H1 (cell line): ENCODE measurements at regions not wholly inside any gene's neighbourhood (a gene's known extent, or its start where the extent isn't known, plus 50 kb on each side); places are given as distances from the start of the nearest gene placed in this dataset.

Experiments used
- CTCF ChIA-PET: fragments of 300-600 bp; sonication (Branson Sonifier 250); formaldehyde crosslinking; loops from one replicate; lab custom pipeline; 2021; ENCODE audit not compliant: partially characterized antibody; lab: Charles Lee
- POLR2A ChIA-PET: fragments of 300-600 bp; sonication (Branson Sonifier 250); formaldehyde crosslinking; loops from one replicate; lab custom pipeline; 2021; ENCODE audit warnings: inconsistent platforms; ENCODE audit not compliant: partially characterized antibody; lab: Charles Lee
- DNase-seq, 2 experiments: peaks; one replicate each; pipeline versions ENCODE4 v3.0.0 to v3.0.0-alpha.2; 2010 to 2022; ENCODE audit warnings: low spot score in 2 of 2, low read depth in 1 of 2, mixed read lengths in 1 of 2
- FAIRE-seq: peaks from 2 replicates; lab custom pipeline; 2011; peaks lifted over from hg19 to GRCh38; lab: Jason Lieb, UNC
- H2AFZ ChIP-seq: 2 replicates; pipeline ENCODE4 v1.8.1; 2012; ENCODE audit warnings: low read length, inconsistent platforms
- H2AK5ac ChIP-seq: 2 replicates; pipeline ENCODE4 v1.6.1; 2013; ENCODE audit warnings: low read depth, low read length
- H2BK120ac ChIP-seq: replicated peaks from 2 replicates; pipeline ENCODE3; 2013; ENCODE audit warnings: low read depth, low read length, inconsistent platforms
- H2BK12ac ChIP-seq: 2 replicates; pipeline ENCODE4 v1.6.1; 2013; ENCODE audit warnings: low read depth, low read length
- H2BK15ac ChIP-seq: 2 replicates; pipeline ENCODE4 v1.6.1; 2013; ENCODE audit warnings: low read length
- H2BK20ac ChIP-seq: 2 replicates; pipeline ENCODE4 v1.6.1; 2013; ENCODE audit warnings: low read length
- H2BK5ac ChIP-seq: 2 replicates; pipeline ENCODE4 v1.6.1; 2013; ENCODE audit warnings: low read depth, low read length
- H3K14ac ChIP-seq: 2 replicates; pipeline ENCODE4 v1.6.1; 2013; ENCODE audit warnings: inconsistent platforms; ENCODE audit not compliant: insufficient read length
- H3K18ac ChIP-seq: 2 replicates; pipeline ENCODE4 v1.6.1; 2013; ENCODE audit warnings: low read length; ENCODE audit errors: extremely low read depth
- H3K23ac ChIP-seq: 2 replicates; pipeline ENCODE4 v1.6.1; 2013; ENCODE audit warnings: inconsistent platforms; ENCODE audit not compliant: insufficient read length
- H3K23me2 ChIP-seq: 2 replicates; pipeline ENCODE4 v1.6.1; 2013; ENCODE audit warnings: low read depth, low read length
- H3K27ac ChIP-seq: 2 replicates; pipeline ENCODE4 v1.6.1; 2011; ENCODE audit warnings: low read depth, low read length, inconsistent platforms
- H3K27me3 ChIP-seq, 4 experiments: replicated peaks in 1 of 4; 1 replicate in 1 of 4; 2 replicates in 3 of 4; pipeline versions ENCODE4 v1.6.1 to v1.8.1; 2011 to 2013; ENCODE audit warnings: low read length in 3 of 4, mild to moderate bottlenecking in 3 of 4, inconsistent platforms in 2 of 4, mixed read lengths in 2 of 4, moderate library complexity in 1 of 4; ENCODE audit not compliant: control insufficient read depth in 3 of 4, insufficient read depth in 3 of 4; ENCODE audit errors: extremely low read depth in 1 of 4
- H3K36me3 ChIP-seq, 4 experiments: 2 replicates each; pipeline versions ENCODE4 v1.6.1 to v1.8.1; 2011 to 2013; ENCODE audit warnings: mild to moderate bottlenecking in 4 of 4, low read length in 3 of 4, moderate library complexity in 2 of 4, control low read depth in 1 of 4, inconsistent platforms in 1 of 4; ENCODE audit not compliant: insufficient read depth in 4 of 4, control insufficient read depth in 2 of 4
- H3K4ac ChIP-seq: replicated peaks from 2 replicates; pipeline ENCODE3; 2013; ENCODE audit warnings: low read length, low read depth, mixed read lengths, inconsistent platforms; ENCODE audit not compliant: insufficient read length
- H3K4me1 ChIP-seq, 4 experiments: replicated peaks in 1 of 4; 1 replicate in 1 of 4; 2 replicates in 3 of 4; pipeline versions ENCODE4 v1.6.1 to v1.8.1; 2011 to 2013; ENCODE audit warnings: low read length in 3 of 4, inconsistent platforms in 2 of 4, mixed read lengths in 1 of 4; ENCODE audit not compliant: insufficient read depth in 4 of 4, control insufficient read depth in 3 of 4
- H3K4me2 ChIP-seq, 2 experiments: 2 replicates each; pipeline versions ENCODE4 v1.6.1 to v1.8.1; 2011 to 2013; ENCODE audit warnings: low read depth in 2 of 2, low read length in 2 of 2, control low read depth in 1 of 2, inconsistent platforms in 1 of 2, mild to moderate bottlenecking in 1 of 2; ENCODE audit not compliant: insufficient read depth in 1 of 2
- H3K4me3 ChIP-seq, 4 experiments: fragments of 200-600, 300-600 bp in 1 of 4; sonication (generic), shearing (Covaris generic), sonication (Bioruptor Twin) in 1 of 4; 2 replicates each; pipeline versions ENCODE4 v1.5.1 to v1.8.1; 2011 to 2016; ENCODE audit warnings: low read length in 4 of 4, low read depth in 3 of 4, control low read depth in 2 of 4, inconsistent platforms in 2 of 4, mild to moderate bottlenecking in 2 of 4, mixed read lengths in 1 of 4, moderate library complexity in 1 of 4; ENCODE audit not compliant: insufficient read depth in 2 of 4; ENCODE audit errors: extremely low read depth in 1 of 4
- H3K56ac ChIP-seq: replicated peaks from 2 replicates; pipeline ENCODE3; 2013; ENCODE audit warnings: low read depth, mild to moderate bottlenecking, mixed read lengths, low read length, inconsistent platforms; ENCODE audit not compliant: insufficient read length
- H3K79me1 ChIP-seq: 2 replicates; pipeline ENCODE4 v1.6.1; 2013; ENCODE audit warnings: low read depth, low read length, control low read depth
- H3K79me2 ChIP-seq, 2 experiments: 2 replicates each; pipeline versions ENCODE4 v1.6.1 to v1.8.1; 2012 to 2013; ENCODE audit warnings: low read length in 2 of 2, mild to moderate bottlenecking in 2 of 2, inconsistent platforms in 1 of 2; ENCODE audit not compliant: insufficient read depth in 2 of 2, control insufficient read depth in 1 of 2
- H3K9ac ChIP-seq, 4 experiments: replicated peaks in 1 of 4; 1 replicate in 1 of 4; 2 replicates in 3 of 4; pipeline versions ENCODE4 v1.6.1 to v1.8.1; 2011 to 2013; ENCODE audit warnings: low read depth in 3 of 4, low read length in 3 of 4, control low read depth in 2 of 4, mild to moderate bottlenecking in 2 of 4, moderate library complexity in 2 of 4, inconsistent platforms in 1 of 4; ENCODE audit errors: extremely low read depth in 1 of 4
- H3K9me3 ChIP-seq, 2 experiments: 2 replicates each; pipeline versions ENCODE4 v1.6.1 to v1.8.1; 2012 to 2013; ENCODE audit warnings: mild to moderate bottlenecking in 2 of 2, moderate library complexity in 2 of 2, control low read depth in 1 of 2, inconsistent platforms in 1 of 2, low read depth in 1 of 2, low read length in 1 of 2, mixed read lengths in 1 of 2; ENCODE audit not compliant: insufficient read depth in 2 of 2
- H4K20me1 ChIP-seq, 2 experiments: replicated peaks in 1 of 2; 2 replicates each; pipeline versions ENCODE3 to v1.8.1; 2011 to 2013; ENCODE audit warnings: inconsistent platforms in 2 of 2, low read length in 2 of 2, mild to moderate bottlenecking in 1 of 2; ENCODE audit not compliant: insufficient read depth in 2 of 2, control insufficient read depth in 1 of 2
- H4K5ac ChIP-seq: 2 replicates; pipeline ENCODE4 v1.6.1; 2013; ENCODE audit warnings: low read length, low read depth, mixed read lengths, inconsistent platforms; ENCODE audit not compliant: insufficient read length
- H4K8ac ChIP-seq: 2 replicates; pipeline ENCODE4 v1.8.0; 2013; ENCODE audit warnings: mild to moderate bottlenecking, moderate library complexity, low read length, inconsistent platforms; ENCODE audit not compliant: insufficient read depth; ENCODE audit errors: extremely low read depth
- H4K91ac ChIP-seq: replicated peaks from 2 replicates; pipeline ENCODE3; 2013; ENCODE audit warnings: low read length, mixed read lengths, inconsistent platforms; ENCODE audit not compliant: insufficient read length
- BCL11A ChIP-seq, 2 experiments: IDR thresholded peaks; one replicate each; pipeline ENCODE4 v1.6.1; 2011; ENCODE audit warnings: low read depth in 2 of 2, low read length in 2 of 2, mild to moderate bottlenecking in 2 of 2
- KDM1A ChIP-seq: fragments of 200-600, 300-600 bp; sonication (generic); IDR thresholded peaks from 2 replicates; pipeline ENCODE4 v1.7.1; 2016; ENCODE audit warnings: mild to moderate bottlenecking, low read length, borderline replicate concordance
- NRF1 ChIP-seq: IDR thresholded peaks from 2 replicates; pipeline ENCODE4 v1.6.1; 2011; ENCODE audit warnings: mild to moderate bottlenecking, low read depth, low read length, improper control_type of control experiment
- PHF8 ChIP-seq: fragments of 200-600 bp; sonication (generic); conservative IDR thresholded peaks from 2 replicates; pipeline ENCODE4 v1.7.1; 2012; ENCODE audit warnings: low read depth, mild to moderate bottlenecking, inconsistent platforms, low read length, moderate library complexity
- SUZ12 ChIP-seq: fragments of 200-600 bp; sonication (generic); IDR thresholded peaks from 2 replicates; pipeline ENCODE4 v1.6.1; 2012; ENCODE audit warnings: mild to moderate bottlenecking, inconsistent platforms, low read length, moderate library complexity, mixed read lengths
- TAF1 ChIP-seq: IDR thresholded peaks from 2 replicates; pipeline ENCODE4 v1.6.1; 2011; ENCODE audit warnings: mild to moderate bottlenecking, low read depth, low read length
- WGBS, 2 experiments: shearing (Covaris generic) in 1 of 2; methylation state at CpG; one replicate each; pipeline versions ENCODE4 v1.1.6 to v1.1.7; 2013 to 2015; ENCODE audit warnings: low lambda C conversion rate in 2 of 2, mixed read lengths in 2 of 2, inconsistent platforms in 1 of 2, low coverage in 1 of 2, missing lambda C conversion rate in 1 of 2; ENCODE audit not compliant: insufficient replicate concordance in 2 of 2, insufficient coverage in 1 of 2, insufficient read length in 1 of 2; ENCODE audit errors: extremely low coverage in 1 of 2, missing lambda C conversion rate in 1 of 2; 5-methylcytosine and 5-hydroxymethylcytosine counted together
- TF ChIP-seq, protein P1 (sequence below), 3 experiments: IDR thresholded peaks; 1 replicate in 2 of 3; 2 replicates in 1 of 3; pipeline versions ENCODE4 v1.5.1 to v1.6.1; 2011; ENCODE audit warnings: low read length in 3 of 3, mild to moderate bottlenecking in 3 of 3, inconsistent platforms in 2 of 3, low read depth in 1 of 3, moderate library complexity in 1 of 3; ENCODE audit not compliant: insufficient read depth in 1 of 3; ENCODE audit errors: control extremely low read depth in 1 of 3
- TF ChIP-seq, protein P2 (sequence below): IDR thresholded peaks from 2 replicates; pipeline ENCODE4 v1.6.1; 2012; ENCODE audit warnings: low read length, inconsistent platforms

DNA sequence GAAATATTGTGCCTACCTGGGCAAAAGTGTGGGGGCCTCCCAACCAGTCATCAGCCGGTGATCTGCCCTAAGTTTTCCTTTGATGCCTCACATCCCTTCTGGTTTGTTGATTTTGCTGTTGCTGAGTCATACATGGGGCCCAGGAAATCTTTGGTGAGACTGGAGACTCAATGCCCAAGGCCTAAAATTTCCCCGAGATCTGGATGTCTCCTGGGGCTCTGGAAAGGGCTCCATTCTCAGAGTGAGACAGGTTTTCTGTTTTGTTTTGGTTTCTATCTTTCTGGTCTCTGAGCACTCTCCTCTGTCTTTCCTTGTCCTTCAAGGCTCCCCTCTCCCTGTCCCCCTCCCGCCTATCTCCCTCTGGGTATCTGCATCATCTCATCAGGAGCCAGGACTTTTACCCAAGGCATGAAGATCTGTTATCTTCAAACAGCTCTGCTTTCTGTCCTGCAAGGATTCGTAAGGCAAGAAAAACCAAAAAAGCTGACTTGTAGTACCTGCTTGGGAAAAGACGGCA lies 152.8 kb upstream of the MAX start:
- ChIA-PET POLR2A (interaction anchor here (1.4 to 1.6 kb wide), 2 partner anchors 157 to 159 kb away, joined by 3 to 6 read pairs; partner anchors contain the start of gene FUT8), CTCF (interaction anchor here (1.1 kb wide), 1 partner anchor 27 kb away, joined by 6 read pairs; no protein-coding TSS in a partner anchor)
- no peak overlapping the region for H3K9ac ChIP-seq
- H3K56ac ChIP-seq: no peak overlapping the region
- peak overlapping the region; percentile 54; the same call in 1 of the 2 replicates for H2BK5ac ChIP-seq
- FAIRE-seq: no peak
- H2BK15ac ChIP-seq: no peak overlapping the region
- H2AK5ac ChIP-seq: no peak overlapping the region
- H3K23me2 ChIP-seq: 0 out of 2 replicates have a peak, but pooled peaks cover 2% of the 10 kb centered on the region
- H2BK120ac ChIP-seq: peak overlapping the region; percentile 24
- H3K36me3 ChIP-seq: no peaks in the 10 kb centered on the region
- H2BK12ac ChIP-seq: no peak overlapping the region
- H3K4me3 ChIP-seq: peak overlapping the region in 3 of 4 experiments; percentile 1 to 39 (median 26); a peak in 4 of 8 replicates
- peak overlapping the region; percentile 44 for H4K91ac ChIP-seq
- H3K4ac ChIP-seq: no peak overlapping the region
- no peak overlapping the region for H2BK20ac ChIP-seq
- no peaks in the 10 kb centered on the region for H3K27me3 ChIP-seq
- no peak overlapping the region for H3K23ac ChIP-seq
- H4K5ac ChIP-seq: peak overlapping the region; percentile 7
- no peak overlapping the region for H3K14ac ChIP-seq
- no peak overlapping the region for H4K8ac ChIP-seq
- peaks cover 4 to 8% of the 10 kb centered on the region in 2 experiments; a peak in 3 of 4 replicates for H3K9me3 ChIP-seq
- H3K4me1 ChIP-seq: peaks cover 6 to 16% (median 12%) of the 10 kb centered on the region in 4 experiments
- peak overlapping the region; percentile 7; the same call in 1 of the 2 replicates for H2AFZ ChIP-seq
- 36% methylated on average over 5 of the region's 5 CpGs; no CpG with 5 or more reads in 1 of the 2 experiments for whole genome bisulfite sequencing, 2 experiments
- H3K79me2 ChIP-seq: no peaks in the 10 kb centered on the region
- peak overlapping the region; percentile 57 to 60 for H3K4me2 ChIP-seq
- H4K20me1 ChIP-seq: no peaks in the 10 kb centered on the region
- no peak for DNase-seq
- H3K18ac ChIP-seq: no peak overlapping the region; the same call in 1 of the 2 replicates
- no peaks in the 10 kb centered on the region for H3K79me1 ChIP-seq
- no peak overlapping the region for H3K27ac ChIP-seq
- no peak for TF ChIP-seq PHF8
- TF ChIP-seq SUZ12: no peak
- no peak for TF ChIP-seq TAF1
- TF ChIP-seq, protein P1, sequence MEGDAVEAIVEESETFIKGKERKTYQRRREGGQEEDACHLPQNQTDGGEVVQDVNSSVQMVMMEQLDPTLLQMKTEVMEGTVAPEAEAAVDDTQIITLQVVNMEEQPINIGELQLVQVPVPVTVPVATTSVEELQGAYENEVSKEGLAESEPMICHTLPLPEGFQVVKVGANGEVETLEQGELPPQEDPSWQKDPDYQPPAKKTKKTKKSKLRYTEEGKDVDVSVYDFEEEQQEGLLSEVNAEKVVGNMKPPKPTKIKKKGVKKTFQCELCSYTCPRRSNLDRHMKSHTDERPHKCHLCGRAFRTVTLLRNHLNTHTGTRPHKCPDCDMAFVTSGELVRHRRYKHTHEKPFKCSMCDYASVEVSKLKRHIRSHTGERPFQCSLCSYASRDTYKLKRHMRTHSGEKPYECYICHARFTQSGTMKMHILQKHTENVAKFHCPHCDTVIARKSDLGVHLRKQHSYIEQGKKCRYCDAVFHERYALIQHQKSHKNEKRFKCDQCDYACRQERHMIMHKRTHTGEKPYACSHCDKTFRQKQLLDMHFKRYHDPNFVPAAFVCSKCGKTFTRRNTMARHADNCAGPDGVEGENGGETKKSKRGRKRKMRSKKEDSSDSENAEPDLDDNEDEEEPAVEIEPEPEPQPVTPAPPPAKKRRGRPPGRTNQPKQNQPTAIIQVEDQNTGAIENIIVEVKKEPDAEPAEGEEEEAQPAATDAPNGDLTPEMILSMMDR (IDR thresholded peaks at IDR 0.05; ENCODE audit: control extremely low read depth in 1 of 3, insufficient read depth in 1 of 3, low read depth in 1 of 3, low read length in 3 of 3): no peak
- no peak for TF ChIP-seq BCL11A (IDR thresholded peaks at IDR 0.05; ENCODE audit: low read depth in 2 of 2, low read length in 2 of 2)
- TF ChIP-seq KDM1A: 0 out of 2 replicates have a peak, but pooled peaks have one; percentile 27
- TF ChIP-seq, protein P2, sequence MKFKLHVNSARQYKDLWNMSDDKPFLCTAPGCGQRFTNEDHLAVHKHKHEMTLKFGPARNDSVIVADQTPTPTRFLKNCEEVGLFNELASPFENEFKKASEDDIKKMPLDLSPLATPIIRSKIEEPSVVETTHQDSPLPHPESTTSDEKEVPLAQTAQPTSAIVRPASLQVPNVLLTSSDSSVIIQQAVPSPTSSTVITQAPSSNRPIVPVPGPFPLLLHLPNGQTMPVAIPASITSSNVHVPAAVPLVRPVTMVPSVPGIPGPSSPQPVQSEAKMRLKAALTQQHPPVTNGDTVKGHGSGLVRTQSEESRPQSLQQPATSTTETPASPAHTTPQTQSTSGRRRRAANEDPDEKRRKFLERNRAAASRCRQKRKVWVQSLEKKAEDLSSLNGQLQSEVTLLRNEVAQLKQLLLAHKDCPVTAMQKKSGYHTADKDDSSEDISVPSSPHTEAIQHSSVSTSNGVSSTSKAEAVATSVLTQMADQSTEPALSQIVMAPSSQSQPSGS: 0 out of 2 replicates have a peak, but pooled peaks have one; percentile 55
- no peak for TF ChIP-seq NRF1
